HG02571 (cell line): ENCODE measurements at regions not wholly inside any gene's neighbourhood (a gene's known extent, or its start where the extent isn't known, plus 50 kb on each side); places are given as distances from the start of the nearest gene placed in this dataset.
"Not testable (repeated sequence)": the region's sequence is repeated elsewhere in the genome, so short reads cannot be mapped to it uniquely, and the experiment has no call there.

Experiments
- ATAC-seq: cut with Tn5 transposase; IDR thresholded peaks from one replicate; pipeline ENCODE4 v1.9.1; 2021; ENCODE audit warnings: mild to moderate bottlenecking, moderate library complexity; ENCODE audit not compliant: unreplicated experiment

- ATAC-seq: no peak
Observed at GRCh38 chr1:95863086-95863485, 629.1 kb downstream of the RWDD3 start.

DNA sequence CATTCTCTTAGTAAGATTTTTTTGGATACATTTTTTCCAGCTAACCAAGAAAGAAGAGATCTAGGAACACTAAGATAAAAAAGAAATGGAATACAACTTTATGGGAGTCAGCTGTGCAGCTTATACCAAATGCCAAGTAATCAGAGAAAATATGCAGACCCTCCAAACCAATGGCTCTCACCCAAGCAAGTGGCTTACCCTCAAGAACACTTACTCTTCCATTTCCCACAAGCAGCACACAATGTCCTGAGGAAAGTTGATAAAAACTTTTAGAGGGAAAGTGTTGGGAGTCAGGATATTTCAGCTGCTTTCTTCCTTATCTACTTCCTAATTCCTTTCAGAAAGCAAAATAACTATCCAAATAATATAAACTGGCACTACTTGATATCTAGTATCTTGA is 631.8 kb downstream of the RWDD3 start:
- ATAC-seq: no peak

DNA sequence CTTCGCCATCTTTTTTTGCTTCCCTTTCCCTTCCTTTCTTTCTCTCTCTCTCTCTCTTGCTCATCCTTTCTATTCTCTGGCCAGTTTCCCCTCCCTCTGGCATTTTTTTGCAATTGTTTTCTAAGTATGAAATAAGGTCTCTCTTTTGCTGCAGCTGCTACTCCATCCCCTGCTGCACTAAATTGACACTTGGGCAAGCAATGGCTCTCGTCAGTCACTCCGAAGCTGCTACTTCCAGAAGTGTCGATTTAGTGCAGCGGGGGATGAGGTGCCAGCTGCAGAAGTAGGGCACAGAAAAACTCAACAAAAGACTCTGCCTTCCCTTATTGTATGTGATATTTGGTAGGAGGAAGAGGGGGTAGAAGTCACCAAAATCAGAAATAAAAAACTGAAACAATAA is 642.3 kb downstream of the RWDD3 start:
- ATAC-seq: no peak

DNA sequence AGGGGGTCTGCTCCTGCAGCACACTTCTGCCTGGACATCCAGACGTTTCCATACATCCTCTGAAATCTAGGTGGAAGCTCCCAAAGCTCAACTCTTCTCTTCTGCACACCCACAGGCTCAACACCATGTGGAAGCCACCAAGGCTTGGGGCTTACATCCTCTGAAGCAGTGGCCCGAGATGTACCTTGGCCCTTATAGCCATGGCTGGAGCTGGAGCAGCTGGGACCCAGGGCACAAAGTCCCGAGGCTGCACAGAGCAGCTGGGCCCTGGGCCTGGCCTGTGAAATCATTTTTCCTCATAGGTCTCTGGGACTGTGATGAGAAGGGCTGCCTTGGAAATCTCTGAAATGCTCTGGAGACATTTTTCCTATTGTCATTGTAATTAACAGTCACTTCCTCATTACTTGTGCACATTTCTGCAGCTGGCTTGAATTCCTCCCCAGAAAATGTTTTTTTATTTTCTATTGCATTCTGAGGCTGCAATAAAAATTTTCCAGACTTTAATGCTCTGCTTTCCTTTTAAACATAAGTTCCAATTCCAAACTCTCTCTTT is 645.6 kb downstream of the RWDD3 start:
- no peak for ATAC-seq

DNA sequence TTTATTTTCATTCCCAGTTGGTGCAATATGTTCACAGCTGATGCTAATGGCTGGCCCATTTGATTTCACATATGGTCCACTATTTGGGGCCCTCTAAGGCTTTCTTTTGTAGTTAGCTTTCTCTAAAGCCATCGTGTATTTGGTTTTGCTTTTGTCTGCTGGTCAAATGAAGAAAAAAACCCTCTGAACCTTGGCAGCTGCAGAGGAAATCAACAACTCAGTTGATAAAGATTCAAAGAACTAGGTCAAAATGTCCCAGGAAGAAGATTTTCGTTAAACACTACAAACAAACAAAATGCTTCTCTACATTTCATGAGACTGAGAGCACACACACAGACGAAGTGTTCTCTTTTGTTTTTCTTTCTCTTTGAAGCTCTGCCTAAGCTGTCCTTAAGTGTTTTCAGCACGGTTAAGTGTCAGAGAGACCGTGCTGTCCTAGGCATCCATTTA is 655.0 kb downstream of the RWDD3 start:
- ATAC-seq: no peak

GRCh38 chr1:95889400-95889799 is 655.4 kb downstream of the RWDD3 start:
- no peak for ATAC-seq

GRCh38 chr1:95893921-95894320 is 659.9 kb downstream of the RWDD3 start:
- ATAC-seq: no peak

DNA sequence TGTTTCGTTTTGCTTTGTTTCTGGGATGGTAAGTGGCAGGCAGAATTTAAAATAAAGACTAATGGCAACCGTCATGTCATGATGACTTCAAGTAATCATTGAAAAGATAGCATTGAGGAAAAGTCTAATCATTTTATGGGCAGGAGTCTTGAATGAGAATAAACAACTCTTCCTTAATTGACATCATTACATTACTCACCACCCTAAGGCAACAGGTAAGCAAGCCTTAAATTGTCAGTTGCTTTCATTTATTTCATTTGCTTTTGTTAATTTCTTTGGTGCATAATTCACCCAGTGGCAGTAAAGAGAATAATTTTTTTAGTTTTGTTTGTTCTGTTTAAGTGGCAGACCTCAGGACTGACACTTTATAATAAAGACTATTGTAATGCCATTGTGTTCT is 669.0 kb downstream of the RWDD3 start:
- no peak for ATAC-seq

- ATAC-seq: no peak
Observed at GRCh38 chr1:95905818-95906395, 671.9 kb downstream of the RWDD3 start.

GRCh38 chr1:95911739-95912138 is 677.7 kb downstream of the RWDD3 start:
- ATAC-seq: not testable (repeated sequence)

GRCh38 chr1:95916616-95917015 is 682.6 kb downstream of the RWDD3 start:
- ATAC-seq: no peak

- no peak for ATAC-seq
Observed at GRCh38 chr1:95924684-95925083, 690.7 kb downstream of the RWDD3 start.

- no peak for ATAC-seq
Observed at GRCh38 chr1:95926331-95926730, 692.3 kb downstream of the RWDD3 start.

- ATAC-seq: no peak
Observed at GRCh38 chr1:95927061-95927460, 693.1 kb downstream of the RWDD3 start.

DNA sequence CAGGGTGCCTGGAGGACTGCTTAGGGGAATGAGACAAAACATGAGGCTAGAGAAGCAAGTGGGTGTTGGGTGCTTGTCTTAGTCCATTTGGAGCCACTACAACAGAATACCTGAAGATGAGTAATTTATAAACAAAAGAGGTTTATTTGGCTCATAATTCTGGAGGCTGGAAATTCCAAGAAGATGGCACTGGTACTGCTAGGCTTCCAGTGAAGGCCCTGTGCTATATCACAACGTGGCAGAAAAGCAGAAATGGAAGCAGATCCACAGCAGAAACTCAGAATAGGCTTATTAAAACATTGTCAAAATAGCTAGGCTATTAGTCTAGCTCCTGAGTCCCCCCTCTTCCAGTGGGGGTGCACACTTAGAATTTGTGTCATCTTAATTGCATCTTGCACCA is 701.7 kb downstream of the RWDD3 start:
- ATAC-seq: no peak

GRCh38 chr1:95941121-95941798 is 707.2 kb downstream of the RWDD3 start:
- ATAC-seq: no peak

GRCh38 chr1:95948023-95948422 is 714.0 kb downstream of the RWDD3 start:
- ATAC-seq: no peak

- ATAC-seq: no peak
Observed at GRCh38 chr1:95951371-95952102, 717.5 kb downstream of the RWDD3 start.

DNA sequence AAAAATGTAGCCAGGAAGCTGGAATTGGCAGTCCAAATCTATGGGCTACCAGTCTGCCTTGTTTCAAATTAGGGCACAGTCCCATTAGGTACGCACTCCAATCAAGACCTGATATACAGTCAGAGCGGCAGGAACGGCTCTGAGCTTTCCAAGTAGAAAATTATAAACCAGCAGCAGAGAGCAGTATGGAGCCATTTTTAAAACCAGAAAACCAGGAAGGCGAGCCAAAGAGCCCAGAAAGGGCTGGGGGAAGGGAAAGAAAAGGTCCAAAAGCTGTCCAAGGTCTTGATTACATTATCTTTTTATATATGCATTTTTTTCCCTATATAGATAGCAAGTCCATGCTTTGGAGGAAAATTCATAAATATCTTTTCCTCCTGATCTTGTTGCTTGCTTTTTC is 719.0 kb downstream of the RWDD3 start:
- ATAC-seq: no peak

GRCh38 chr1:95954585-95954984 is 720.6 kb downstream of the RWDD3 start:
- ATAC-seq: no peak

GRCh38 chr1:95956215-95956614 is 722.2 kb downstream of the RWDD3 start:
- ATAC-seq: no peak

GRCh38 chr1:95957748-95958147 is 723.7 kb downstream of the RWDD3 start:
- no peak for ATAC-seq
